ENCODE measurements at regions not wholly inside any gene's neighbourhood (a gene's known extent, or its start where the extent isn't known, plus 50 kb on each side); places are given as distances from the start of the nearest gene placed in this dataset.

DNA sequence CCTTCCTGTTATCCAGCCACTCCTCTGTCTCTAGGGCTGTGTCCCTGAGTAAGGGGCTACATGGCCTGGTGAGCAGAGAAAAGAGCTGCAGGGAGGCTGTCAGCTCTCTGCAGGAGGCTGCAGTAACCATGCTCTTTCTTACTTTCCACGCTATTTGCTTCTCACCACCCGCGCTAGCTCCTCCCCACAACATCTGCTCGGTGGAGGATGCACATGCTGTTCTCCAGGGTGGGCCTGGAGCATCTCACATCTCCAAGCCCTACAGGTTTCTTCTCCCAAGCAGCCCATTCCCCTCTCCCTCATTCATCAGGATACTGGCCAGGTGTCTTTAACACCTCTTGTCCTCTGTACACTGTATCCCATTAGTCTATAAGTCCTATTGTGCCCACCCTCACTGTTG lies 103.8 kb downstream of the IER5 start:
- TF ChIP-seq CTCF (conservative IDR thresholded peaks at IDR 0.05; ENCODE audit: low read length): no peak
- TF ChIP-seq EZH2phosphoT487 (IDR thresholded peaks at IDR 0.05; ENCODE audit: borderline replicate concordance, low read depth, low read length): no peak
- H4K20me1 ChIP-seq (ENCODE audit: insufficient read depth, low read length): no peaks in the 10 kb centered on the region
- ChIA-PET CTCF (ENCODE audit: unreplicated experiment) (no interaction called here), POLR2A (no interaction called here)
- no peaks in the 10 kb centered on the region for H3K36me3 ChIP-seq (ENCODE audit: insufficient read depth, low read length)
- H2AFZ ChIP-seq (ENCODE audit: low read length): no peak overlapping the region
- no peak overlapping the region for H3K4me3 ChIP-seq (ENCODE audit: low read depth, low read length, poor library complexity, severe bottlenecking)
- no peaks in the 10 kb centered on the region for H3K9me2 ChIP-seq (ENCODE audit: insufficient read depth, low read length)
- no peak for DNase-seq (ENCODE audit: low spot score)
- intact Hi-C loops (cut with micrococcal nuclease; ENCODE audit: unreplicated experiment): no loop called here
- H3K79me2 ChIP-seq (ENCODE audit: insufficient read depth, low read depth, low read length): no peaks in the 10 kb centered on the region
- H3K27ac ChIP-seq (ENCODE audit: low read depth, low read length, poor library complexity, severe bottlenecking): no peak overlapping the region
- no TSS peak for BruUV-seq (replicated peaks)
- H3K4me1 ChIP-seq (ENCODE audit: insufficient read depth, low read length, poor library complexity, severe bottlenecking): no peaks in the 10 kb centered on the region
- H3K4me2 ChIP-seq (ENCODE audit: low read length): no peak overlapping the region
- H3K9me3 ChIP-seq (ENCODE audit: low read length): no peaks in the 10 kb centered on the region

DNA sequence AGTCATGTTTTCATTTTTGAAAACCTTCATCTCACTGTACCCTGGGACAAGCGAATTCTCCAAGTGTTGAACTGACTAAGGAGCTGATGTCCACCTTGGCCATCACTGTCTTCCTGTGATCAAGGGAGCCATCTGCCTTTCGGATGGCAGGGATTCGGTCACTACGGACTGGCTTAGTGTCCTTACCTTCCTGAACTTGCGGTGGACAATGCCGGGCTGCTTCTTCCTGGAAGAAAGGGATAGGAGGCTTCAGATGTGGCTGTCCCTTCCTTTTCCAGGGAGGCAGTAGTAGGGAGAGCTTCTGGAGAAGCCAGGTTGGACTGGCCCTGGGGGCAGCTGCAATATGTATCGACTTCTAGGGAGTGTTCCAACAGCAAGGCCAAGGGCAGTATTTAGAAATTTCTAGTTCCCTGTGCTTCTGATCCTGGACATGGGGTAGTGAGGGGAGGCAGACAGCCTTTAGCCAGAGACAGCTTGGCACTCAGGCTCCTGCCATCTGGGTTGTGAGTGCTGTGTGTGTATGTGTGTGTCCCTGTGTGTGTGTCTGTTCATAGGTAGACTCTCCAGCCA lies 114.6 kb downstream of the IER5 start:
- ChIA-PET CTCF (ENCODE audit: unreplicated experiment) (interaction anchor here (0.8 kb wide), 1 partner anchor 16 kb away, joined by 3 read pairs; no protein-coding TSS in a partner anchor), POLR2A (interaction anchor here (0.6 kb wide), 1 partner anchor 581 kb away, joined by 4 read pairs; no protein-coding TSS in a partner anchor)
- Histone ChIP-seq H3K79me2 (ENCODE audit: insufficient read depth, low read depth, low read length) (no peaks in the 10 kb centered on the region), H3K4me1 (ENCODE audit: insufficient read depth, low read length, poor library complexity, severe bottlenecking) (no peaks in the 10 kb centered on the region), H3K36me3 (ENCODE audit: insufficient read depth, low read length) (no peaks in the 10 kb centered on the region), H3K27ac (ENCODE audit: low read depth, low read length, poor library complexity, severe bottlenecking) (no peak overlapping the region), H4K20me1 (ENCODE audit: insufficient read depth, low read length) (no peaks in the 10 kb centered on the region), H2AFZ (ENCODE audit: low read length) (no peak overlapping the region), H3K4me3 (ENCODE audit: low read depth, low read length, poor library complexity, severe bottlenecking) (no peak overlapping the region), H3K4me2 (ENCODE audit: low read length) (no peak overlapping the region), H3K9me3 (ENCODE audit: low read length) (no peaks in the 10 kb centered on the region), H3K9me2 (ENCODE audit: insufficient read depth, low read length) (no peaks in the 10 kb centered on the region)
- intact Hi-C loops (cut with micrococcal nuclease; ENCODE audit: unreplicated experiment): no loop called here
- BruUV-seq (replicated peaks): no TSS peak
- DNase-seq (ENCODE audit: low spot score): no peak
- TF ChIP-seq CTCF (conservative IDR thresholded peaks at IDR 0.05; ENCODE audit: low read length) (no peak), EZH2phosphoT487 (IDR thresholded peaks at IDR 0.05; ENCODE audit: borderline replicate concordance, low read depth, low read length) (no peak)

DNA sequence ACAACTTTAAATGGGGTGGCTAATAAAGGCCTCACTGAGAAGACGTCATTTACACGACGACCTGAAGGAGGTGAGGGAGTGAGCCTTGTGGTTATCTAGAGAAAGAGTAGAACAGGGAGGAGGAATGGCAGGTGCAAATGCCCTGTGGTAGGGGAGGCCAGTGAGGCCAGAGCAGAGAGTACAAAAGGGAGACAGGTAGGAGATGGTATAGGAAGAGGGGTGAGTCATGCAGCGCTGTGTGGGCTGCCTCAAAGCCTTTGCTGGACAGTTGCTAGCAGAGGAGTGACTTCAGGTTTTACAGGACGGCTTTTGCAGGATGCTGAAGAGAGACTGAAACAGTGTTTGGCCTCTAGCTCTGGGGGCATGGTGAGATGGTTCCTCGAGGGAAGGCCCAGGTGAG lies 116.0 kb downstream of the IER5 start:
- DNase-seq (ENCODE audit: low spot score): no peak
- no peaks in the 10 kb centered on the region for H4K20me1 ChIP-seq (ENCODE audit: insufficient read depth, low read length)
- no peak overlapping the region for H3K27ac ChIP-seq (ENCODE audit: low read depth, low read length, poor library complexity, severe bottlenecking)
- ChIA-PET POLR2A (no interaction called here), CTCF (ENCODE audit: unreplicated experiment) (no interaction called here)
- H3K9me3 ChIP-seq (ENCODE audit: low read length): no peaks in the 10 kb centered on the region
- H3K79me2 ChIP-seq (ENCODE audit: insufficient read depth, low read depth, low read length): no peaks in the 10 kb centered on the region
- H2AFZ ChIP-seq (ENCODE audit: low read length): no peak overlapping the region
- TF ChIP-seq EZH2phosphoT487 (IDR thresholded peaks at IDR 0.05; ENCODE audit: borderline replicate concordance, low read depth, low read length) (no peak), CTCF (conservative IDR thresholded peaks at IDR 0.05; ENCODE audit: low read length) (no peak)
- no peak overlapping the region for H3K4me3 ChIP-seq (ENCODE audit: low read depth, low read length, poor library complexity, severe bottlenecking)
- H3K36me3 ChIP-seq (ENCODE audit: insufficient read depth, low read length): no peaks in the 10 kb centered on the region
- H3K4me2 ChIP-seq (ENCODE audit: low read length): no peak overlapping the region
- H3K9me2 ChIP-seq (ENCODE audit: insufficient read depth, low read length): no peaks in the 10 kb centered on the region
- H3K4me1 ChIP-seq (ENCODE audit: insufficient read depth, low read length, poor library complexity, severe bottlenecking): no peaks in the 10 kb centered on the region
- no TSS peak for BruUV-seq (replicated peaks)
- intact Hi-C loops (cut with micrococcal nuclease; ENCODE audit: unreplicated experiment): no loop called here
